Nephron (organoid): ENCODE measurements at regions not wholly inside any gene's neighbourhood (a gene's known extent, or its start where the extent isn't known, plus 50 kb on each side); places are given as distances from the start of the nearest gene placed in this dataset.

Source experiments
- H3K27ac Mint-ChIP-seq, 3 experiments: 2 replicates each; pipeline ENCODE4 v1.8.0; 2020; ENCODE audit warnings: mixed read lengths in 3 of 3, mild to moderate bottlenecking in 2 of 3, moderate library complexity in 1 of 3
- H3K27me3 Mint-ChIP-seq: 2 replicates; pipeline ENCODE4 v1.8.0; 2021; ENCODE audit warnings: low read depth, mild to moderate bottlenecking, moderate library complexity, mixed read lengths
- H3K36me3 Mint-ChIP-seq: 2 replicates; pipeline ENCODE4 v1.8.0; 2020; ENCODE audit warnings: low read depth, mixed read lengths
- H3K4me1 Mint-ChIP-seq: 2 replicates; pipeline ENCODE4 v1.8.0; 2020; ENCODE audit warnings: mixed read lengths
- H3K4me3 Mint-ChIP-seq, 3 experiments: 2 replicates each; pipeline ENCODE4 v1.8.0; 2020; ENCODE audit warnings: mild to moderate bottlenecking in 3 of 3, mixed read lengths in 3 of 3, moderate library complexity in 2 of 3
- H3K9me3 Mint-ChIP-seq: 2 replicates; pipeline ENCODE4 v1.8.0; 2020; ENCODE audit warnings: mixed read lengths
- TF ChIP-seq, protein P1 (sequence below), 3 experiments: fragments of 200-600 bp; sonication (generic); IDR thresholded peaks; one replicate each; pipeline ENCODE4 v1.5.0; 2021; ENCODE audit warnings: antibody characterized with exemption in 3 of 3; ENCODE audit not compliant: unreplicated experiment in 3 of 3

DNA sequence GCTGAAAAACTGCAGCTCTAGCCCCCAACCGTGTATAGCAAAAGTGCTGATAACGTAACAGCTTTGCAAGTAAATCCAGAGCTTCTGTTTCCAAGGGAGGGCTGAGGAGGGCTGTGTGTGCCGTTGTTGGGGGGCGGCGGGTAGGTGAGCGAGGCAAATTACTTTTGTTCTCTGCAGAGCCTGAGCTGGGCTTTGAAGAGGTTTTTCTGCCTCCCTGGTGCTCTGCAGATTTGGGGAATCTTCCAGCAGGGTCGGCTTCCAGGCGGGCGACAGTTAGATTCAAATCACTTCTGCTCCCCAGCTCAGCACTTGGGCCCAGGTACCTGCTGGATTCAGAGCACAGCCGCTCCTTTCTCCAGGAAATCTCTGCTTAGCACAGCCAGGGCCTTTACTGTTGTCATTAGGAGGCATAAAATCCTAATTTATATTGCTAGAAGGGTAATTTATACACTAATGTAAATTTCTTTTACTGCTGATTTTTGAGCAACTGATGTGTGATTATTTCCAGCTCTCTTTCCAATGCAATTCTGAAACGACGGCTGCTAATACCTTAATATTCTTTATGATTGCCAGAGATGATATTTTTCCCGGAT is 442.4 kb downstream of the TYW1 start:
- Mint-ChIP-seq H3K36me3 (no peaks in the 10 kb centered on the region), H3K4me1 (peaks cover 5% of the 10 kb centered on the region), H3K4me3 (no peak overlapping the region), H3K9me3 (peaks cover 2% of the 10 kb centered on the region), H3K27ac (no peak overlapping the region), H3K27me3 (peaks cover 32% of the 10 kb centered on the region)
- TF ChIP-seq, protein P1, sequence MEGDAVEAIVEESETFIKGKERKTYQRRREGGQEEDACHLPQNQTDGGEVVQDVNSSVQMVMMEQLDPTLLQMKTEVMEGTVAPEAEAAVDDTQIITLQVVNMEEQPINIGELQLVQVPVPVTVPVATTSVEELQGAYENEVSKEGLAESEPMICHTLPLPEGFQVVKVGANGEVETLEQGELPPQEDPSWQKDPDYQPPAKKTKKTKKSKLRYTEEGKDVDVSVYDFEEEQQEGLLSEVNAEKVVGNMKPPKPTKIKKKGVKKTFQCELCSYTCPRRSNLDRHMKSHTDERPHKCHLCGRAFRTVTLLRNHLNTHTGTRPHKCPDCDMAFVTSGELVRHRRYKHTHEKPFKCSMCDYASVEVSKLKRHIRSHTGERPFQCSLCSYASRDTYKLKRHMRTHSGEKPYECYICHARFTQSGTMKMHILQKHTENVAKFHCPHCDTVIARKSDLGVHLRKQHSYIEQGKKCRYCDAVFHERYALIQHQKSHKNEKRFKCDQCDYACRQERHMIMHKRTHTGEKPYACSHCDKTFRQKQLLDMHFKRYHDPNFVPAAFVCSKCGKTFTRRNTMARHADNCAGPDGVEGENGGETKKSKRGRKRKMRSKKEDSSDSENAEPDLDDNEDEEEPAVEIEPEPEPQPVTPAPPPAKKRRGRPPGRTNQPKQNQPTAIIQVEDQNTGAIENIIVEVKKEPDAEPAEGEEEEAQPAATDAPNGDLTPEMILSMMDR (IDR thresholded peaks at IDR 0.05; ENCODE audit: unreplicated experiment in 3 of 3) = no peak

DNA sequence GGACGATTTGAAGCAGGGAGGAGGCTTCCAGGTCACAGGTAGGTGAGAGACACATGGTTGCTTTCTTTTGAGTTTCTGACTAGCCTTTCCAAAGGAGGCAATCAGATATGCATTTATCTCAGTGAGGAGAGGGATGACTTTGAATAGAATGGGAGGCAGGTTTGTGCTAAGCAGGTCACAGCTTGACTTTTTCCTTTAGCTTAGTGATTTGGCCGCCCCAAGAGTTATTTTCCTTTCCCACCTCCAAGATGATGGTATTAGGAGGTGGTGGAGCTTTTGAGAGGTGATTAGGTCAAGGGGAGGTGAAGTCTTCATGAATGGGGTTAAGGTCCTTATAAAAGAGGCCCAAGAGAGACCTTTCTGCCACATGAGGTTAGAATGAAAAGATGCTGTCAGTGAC is 443.7 kb downstream of the TYW1 start:
- H3K36me3 Mint-ChIP-seq = no peaks in the 10 kb centered on the region
- no peak overlapping the region for H3K4me3 Mint-ChIP-seq
- TF ChIP-seq, protein P1 (IDR thresholded peaks at IDR 0.05; ENCODE audit: unreplicated experiment in 3 of 3) = no peak
- peaks cover 5% of the 10 kb centered on the region for H3K4me1 Mint-ChIP-seq
- H3K9me3 Mint-ChIP-seq = peaks cover 3% of the 10 kb centered on the region
- peaks cover 25% of the 10 kb centered on the region for H3K27me3 Mint-ChIP-seq
- H3K27ac Mint-ChIP-seq = no peak overlapping the region

DNA sequence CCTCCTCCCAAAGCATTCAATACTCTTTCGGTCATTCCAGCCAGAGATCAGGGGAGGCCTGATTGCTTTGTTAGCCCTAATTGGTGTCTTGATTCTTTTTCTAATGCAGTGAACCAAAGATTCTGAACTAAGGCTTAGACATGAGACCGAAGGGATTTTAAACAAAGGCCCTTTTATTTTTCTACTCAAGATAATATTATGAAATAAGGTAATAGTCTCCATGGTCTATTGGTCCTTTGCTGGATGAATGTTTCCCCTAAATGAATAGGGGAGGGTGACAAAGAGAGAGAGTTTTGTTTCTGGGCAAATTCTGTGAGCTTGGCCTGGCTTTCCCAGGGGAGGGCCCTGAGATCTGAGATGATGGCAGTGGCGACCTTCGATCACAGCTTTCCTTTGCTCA is 449.1 kb downstream of the TYW1 start:
- Mint-ChIP-seq H3K27ac (no peak overlapping the region), H3K36me3 (no peaks in the 10 kb centered on the region), H3K4me1 (peaks cover 16% of the 10 kb centered on the region), H3K9me3 (peaks cover 7% of the 10 kb centered on the region), H3K27me3 (peaks cover 10% of the 10 kb centered on the region), H3K4me3 (no peak overlapping the region)
- TF ChIP-seq, protein P1 (IDR thresholded peaks at IDR 0.05; ENCODE audit: unreplicated experiment in 3 of 3) = no peak

DNA sequence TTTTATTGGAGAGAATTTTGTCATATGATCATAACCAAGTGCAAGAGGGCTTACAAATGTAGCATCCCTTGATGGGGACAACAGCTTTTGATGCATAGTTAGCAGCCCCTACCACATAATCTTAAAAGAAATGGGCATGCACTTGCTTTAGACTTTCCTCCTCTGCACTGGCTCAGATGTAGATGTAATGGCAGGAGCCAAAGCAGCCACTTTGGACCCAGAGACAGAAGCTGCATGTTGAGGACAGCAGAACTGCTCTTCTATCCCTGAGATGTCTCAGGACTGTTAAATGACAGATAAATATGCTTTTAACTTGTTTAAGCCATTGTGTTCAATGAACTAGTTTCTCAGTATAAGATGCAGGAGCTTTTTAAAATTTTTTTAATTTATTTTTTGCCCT is 450.7 kb downstream of the TYW1 start:
- Mint-ChIP-seq H3K36me3 (no peaks in the 10 kb centered on the region), H3K4me1 (peaks cover 21% of the 10 kb centered on the region), H3K4me3 (no peak overlapping the region), H3K27me3 (peaks cover 7% of the 10 kb centered on the region), H3K9me3 (peaks cover 7% of the 10 kb centered on the region), H3K27ac (no peak overlapping the region)
- TF ChIP-seq, protein P1 (IDR thresholded peaks at IDR 0.05; ENCODE audit: unreplicated experiment in 3 of 3) = no peak

DNA sequence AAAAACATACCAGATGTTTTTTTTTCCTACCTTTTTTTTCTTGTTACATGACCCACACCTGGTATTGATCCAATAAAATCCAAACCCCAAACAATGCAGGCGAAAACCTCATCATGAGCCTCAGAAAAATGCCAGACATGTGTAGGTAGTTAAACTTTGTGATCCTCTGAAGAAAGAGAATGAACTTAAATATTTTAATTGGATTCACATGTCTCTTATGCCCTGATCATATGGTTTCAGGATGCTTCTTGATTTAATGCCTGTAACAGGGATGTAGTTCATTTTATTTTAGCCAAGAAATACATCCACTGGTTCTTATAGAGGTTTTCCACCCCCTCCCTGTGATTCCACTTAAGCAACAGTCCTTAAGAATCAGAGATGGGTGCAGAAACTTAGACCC is 451.6 kb downstream of the TYW1 start:
- Mint-ChIP-seq H3K4me1 (peaks cover 21% of the 10 kb centered on the region), H3K9me3 (peaks cover 7% of the 10 kb centered on the region), H3K27me3 (peaks cover 10% of the 10 kb centered on the region), H3K36me3 (no peaks in the 10 kb centered on the region), H3K27ac (peak overlapping the region in 2 of 3 experiments; percentile 32 to 78), H3K4me3 (no peak overlapping the region)
- TF ChIP-seq, protein P1 (IDR thresholded peaks at IDR 0.05; ENCODE audit: unreplicated experiment in 3 of 3) = no peak

DNA sequence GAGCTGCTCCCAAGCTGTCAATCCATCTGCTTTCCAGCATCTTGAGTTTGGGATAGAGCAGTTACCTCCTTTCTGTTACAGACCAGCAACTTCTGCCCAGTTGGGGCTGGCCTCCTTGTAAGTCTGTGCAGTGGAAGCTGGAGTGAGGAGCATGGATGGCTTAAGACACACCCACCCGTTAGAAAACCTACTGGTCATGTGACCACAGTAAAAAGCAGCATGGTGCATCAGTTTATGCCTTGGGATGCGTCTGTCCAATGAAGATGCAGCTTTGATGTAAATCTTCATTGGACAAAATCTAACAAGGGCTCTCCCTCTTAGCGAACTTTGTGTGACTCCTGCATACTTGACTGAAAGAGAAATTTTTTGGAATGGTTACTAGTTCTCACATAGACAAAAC is 453.5 kb downstream of the TYW1 start:
- Mint-ChIP-seq H3K9me3 (peaks cover 5% of the 10 kb centered on the region), H3K4me1 (peaks cover 27% of the 10 kb centered on the region), H3K4me3 (no peak overlapping the region), H3K27ac (no peak overlapping the region), H3K36me3 (no peaks in the 10 kb centered on the region), H3K27me3 (peaks cover 25% of the 10 kb centered on the region)
- TF ChIP-seq, protein P1 (IDR thresholded peaks at IDR 0.05; ENCODE audit: unreplicated experiment in 3 of 3) = no peak
